Ramos (cell line): ENCODE measurements at regions not wholly inside any gene's neighbourhood (a gene's known extent, or its start where the extent isn't known, plus 50 kb on each side); places are given as distances from the start of the nearest gene placed in this dataset.

ENCODE experiments used
- in situ Hi-C: fragments of 300-500 bp; cut with MboI; formaldehyde crosslinking; loops from one replicate; pipeline ENCODE4 v1.14.3; 2022; ENCODE audit warnings: low sequenced_read_pairs; ENCODE audit not compliant: unreplicated experiment

DNA sequence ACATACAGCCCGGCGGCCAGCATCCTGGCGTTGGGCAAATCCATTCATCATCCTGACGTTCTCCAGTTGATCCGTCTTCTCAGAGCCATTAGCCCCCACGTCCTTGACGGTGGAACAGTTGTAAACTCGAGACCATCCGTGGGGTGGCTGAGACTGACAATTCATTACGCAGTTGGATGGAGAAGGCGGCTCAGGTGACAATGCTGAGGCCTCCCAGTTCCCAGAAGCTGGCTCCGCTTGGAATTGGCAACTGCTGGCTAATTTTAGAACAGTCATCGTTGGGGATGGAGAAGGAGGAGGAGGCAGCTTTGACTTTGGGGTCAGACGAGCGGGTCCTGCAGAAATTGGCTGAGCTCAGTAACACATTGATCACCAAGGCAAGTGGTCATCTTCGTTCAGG, 186.5 kb downstream of the PHETA1 start:
- in situ Hi-C loops = no loop called here

DNA sequence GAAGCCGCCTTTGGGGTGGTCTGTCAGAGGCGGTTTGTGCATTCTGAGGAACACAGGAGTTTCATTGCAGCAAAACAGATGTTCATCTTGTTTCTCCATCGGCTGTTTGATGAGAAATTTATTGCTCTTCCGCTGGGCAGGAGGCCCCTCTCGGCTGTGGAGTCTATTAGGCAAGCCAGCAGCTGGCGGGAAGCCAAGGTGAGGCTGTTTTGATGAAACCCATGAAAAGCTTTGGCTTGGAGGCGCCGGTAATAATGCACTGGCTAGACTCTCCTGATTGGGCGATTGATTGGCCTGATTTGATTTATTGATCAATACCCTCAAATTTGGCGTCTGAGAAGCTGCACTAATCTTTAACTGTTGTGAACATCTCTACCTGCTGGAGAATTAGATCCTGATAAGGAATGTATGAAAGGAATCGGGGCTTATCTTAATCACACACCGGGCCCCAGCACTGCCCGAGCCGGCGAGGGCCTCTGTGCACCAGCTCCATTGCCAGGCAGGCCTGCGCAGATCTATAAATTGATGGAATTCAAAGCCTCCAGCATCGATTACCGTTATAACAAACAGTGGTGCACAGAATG, 187.7 kb downstream of the PHETA1 start:
- in situ Hi-C loops = no loop called here

DNA sequence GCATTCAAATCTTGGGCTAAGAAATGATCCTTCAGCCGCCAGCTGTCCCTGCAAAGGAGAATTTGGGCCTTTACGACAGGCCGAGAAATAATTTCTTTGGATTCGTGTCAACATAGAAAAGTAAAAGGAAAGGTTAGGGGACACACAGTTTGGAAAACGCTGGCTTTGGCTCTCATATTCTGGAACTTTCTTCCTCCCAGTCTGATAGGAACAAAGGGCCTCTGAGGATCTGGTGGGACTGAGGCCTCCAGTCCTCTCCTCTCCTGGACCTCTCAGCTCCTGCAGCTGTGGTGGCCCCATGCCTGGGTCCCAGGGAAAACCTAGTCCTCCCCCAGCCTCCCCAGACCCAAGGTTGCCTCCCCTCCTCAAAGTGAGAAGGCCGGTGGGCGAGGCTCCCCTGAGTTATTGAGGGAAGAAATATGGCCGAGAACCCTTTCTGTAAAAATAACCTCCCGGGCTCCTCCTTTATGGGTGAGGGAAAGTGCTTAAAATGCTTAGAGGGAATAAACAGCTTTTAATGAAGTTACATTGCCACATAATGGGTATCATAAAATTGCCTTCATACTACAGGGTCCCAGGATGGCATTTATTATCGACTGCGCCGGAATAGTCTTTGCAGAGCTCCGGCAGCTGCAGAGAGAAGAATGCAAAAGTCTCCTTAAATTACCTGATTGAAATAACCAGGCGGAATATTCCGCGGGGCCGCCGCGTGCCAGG, 188.3 kb downstream of the PHETA1 start:
- in situ Hi-C loops = no loop called here

DNA sequence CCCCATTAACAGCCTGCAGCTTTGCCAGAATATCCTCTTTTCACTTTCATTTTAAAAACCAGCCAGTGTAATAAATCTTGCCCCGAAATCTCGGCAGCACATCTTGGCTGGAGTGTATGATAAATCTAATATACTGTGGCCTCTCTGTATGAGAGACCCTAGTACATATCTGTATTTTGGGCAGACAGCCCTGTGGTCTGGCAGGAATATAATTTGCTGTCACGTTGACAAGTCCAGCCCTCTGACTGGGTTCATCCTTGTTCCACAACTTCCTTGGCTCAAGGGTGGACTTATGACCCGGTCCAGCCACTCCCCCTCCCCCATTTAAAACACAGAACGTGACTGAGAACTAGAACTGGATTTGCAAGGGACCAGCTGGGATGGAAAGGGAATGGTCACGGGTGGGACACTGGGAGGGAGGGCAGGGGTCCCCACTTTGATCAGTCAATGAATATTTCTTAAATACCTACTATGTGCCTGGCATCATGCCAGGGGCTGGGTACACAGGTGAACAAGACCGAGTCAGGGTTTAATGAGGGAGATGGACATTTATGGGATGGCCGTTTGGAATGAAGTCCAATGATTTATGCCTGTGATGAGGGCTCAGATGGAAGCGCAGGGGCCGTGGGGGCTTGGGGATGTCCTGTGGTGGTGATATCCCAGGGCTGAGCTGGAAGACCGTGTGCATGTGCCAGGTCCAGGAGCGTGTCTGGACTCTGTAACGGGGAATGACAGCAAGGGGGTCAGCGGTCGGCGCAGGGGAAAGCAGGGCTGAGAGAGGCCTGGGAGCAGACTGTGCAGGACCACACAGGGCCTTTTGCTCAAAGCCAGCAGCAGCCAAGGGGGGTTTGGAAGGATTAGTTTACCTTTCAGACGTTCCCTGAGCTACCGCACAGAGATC, 190.5 kb downstream of the PHETA1 start:
- in situ Hi-C loops = loop anchor here (10.0 kb wide), 1 partner anchor 154 kb away; no protein-coding TSS in a partner anchor

DNA sequence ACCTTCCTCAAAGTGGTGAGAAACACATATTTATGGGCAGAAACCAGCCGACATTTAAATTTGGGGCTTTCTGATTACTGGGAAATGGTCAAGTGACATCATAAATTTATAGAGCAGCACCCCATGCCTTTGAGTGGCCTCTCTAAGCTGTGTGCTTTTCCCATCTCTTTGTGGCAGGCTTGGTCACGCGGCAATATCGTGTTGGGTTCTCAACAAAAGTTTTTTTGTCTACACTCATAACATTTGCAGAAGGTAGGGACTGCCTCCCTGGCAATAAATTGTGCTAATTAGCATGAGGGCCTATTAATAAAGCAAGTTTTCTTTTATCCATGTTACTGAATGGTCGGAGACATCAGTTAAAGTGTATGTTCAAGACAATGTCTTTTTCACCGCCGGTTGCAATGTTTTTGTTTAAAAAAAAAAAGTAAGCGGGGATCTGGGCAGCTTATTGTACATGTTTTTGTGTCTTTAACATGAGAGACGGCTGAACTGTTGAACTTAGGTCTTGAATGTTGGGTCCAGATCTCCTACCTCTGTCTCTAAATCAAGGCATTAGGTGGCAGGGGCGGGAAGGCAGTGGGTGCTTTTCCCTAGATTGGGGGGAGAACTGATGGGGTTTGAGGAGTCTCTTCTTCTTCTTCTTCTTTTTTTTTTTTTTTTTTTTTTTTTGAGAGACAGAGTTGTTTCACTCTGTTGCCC, 193.3 kb downstream of the PHETA1 start:
- in situ Hi-C loops = loop anchor here (10.0 kb wide), 1 partner anchor 151 kb away; no protein-coding TSS in a partner anchor

DNA sequence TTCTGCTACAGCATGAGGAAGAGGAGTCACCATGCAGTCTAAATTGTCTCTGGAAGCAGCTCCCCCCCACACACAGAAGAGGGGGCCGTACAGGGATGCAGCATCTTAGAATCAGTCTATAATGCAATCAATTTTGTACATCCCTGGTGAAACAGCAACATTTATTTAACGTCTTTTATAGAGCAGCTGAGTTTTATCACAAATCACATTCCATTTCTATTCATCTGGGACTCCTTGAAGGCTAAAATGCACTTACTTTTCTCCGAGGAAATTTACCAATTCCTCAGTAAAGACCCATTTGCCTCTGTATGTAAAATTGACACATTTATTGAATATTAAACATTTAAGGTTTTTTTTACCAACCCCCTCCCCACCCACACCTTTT, 193.9 kb downstream of the PHETA1 start:
- in situ Hi-C loops = loop anchor here (10.0 kb wide), 1 partner anchor 150 kb away; no protein-coding TSS in a partner anchor

DNA sequence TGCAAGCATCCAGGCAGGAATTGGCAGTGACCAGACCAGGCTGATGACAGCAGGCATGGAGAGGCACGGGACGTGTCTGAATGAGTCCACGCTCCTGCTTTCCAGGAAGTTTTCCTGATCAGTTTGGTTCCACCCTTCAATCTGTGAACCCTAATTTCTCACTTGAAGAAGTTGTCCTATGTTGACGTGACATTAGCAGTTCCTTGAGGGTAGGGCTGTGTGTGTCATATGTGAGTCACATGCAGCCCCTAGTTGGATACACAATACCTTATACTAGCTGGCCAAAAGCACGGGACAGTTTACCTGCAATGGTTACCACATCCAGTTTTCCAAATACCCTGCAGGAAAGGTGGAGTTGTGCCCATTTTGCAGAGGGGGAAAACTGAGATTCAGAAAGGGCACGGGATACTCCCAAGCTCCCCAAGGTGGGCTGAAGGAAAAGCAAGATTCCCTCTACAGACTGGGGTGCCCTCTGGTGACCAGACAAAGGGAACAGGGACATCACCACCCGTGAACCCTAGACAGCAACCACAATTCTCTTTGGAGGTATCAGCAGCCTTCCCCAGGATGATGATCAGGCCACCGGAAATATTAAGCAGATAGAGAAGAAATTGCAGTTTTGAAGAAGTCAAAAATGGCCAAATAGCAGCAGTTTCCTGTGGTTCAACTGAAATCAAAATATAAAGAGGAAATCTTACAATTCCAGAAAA, 194.5 kb downstream of the PHETA1 start:
- in situ Hi-C loops = loop anchor here (10.0 kb wide), 1 partner anchor 150 kb away; no protein-coding TSS in a partner anchor

DNA sequence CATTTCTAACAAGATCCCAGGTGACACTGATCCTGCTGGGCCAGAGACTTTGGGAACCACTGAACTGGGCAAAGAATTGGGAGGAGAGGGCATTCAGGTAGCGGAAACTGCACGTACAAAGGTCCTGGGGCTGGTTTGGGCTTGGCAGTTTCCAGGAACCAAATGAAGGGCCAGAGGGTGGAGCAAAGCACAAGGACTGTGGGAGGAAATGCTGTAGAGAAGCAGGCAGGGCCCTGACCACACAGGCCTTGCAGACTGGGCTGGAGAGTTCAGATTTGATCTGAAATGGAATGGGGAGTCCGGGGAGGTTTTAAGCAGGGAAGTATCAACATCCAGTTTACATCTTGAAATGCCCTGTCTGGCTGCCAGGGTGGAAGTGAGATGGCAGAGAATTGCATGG, 195.1 kb downstream of the PHETA1 start:
- in situ Hi-C loops = loop anchor here (10.0 kb wide), 1 partner anchor 149 kb away; no protein-coding TSS in a partner anchor

DNA sequence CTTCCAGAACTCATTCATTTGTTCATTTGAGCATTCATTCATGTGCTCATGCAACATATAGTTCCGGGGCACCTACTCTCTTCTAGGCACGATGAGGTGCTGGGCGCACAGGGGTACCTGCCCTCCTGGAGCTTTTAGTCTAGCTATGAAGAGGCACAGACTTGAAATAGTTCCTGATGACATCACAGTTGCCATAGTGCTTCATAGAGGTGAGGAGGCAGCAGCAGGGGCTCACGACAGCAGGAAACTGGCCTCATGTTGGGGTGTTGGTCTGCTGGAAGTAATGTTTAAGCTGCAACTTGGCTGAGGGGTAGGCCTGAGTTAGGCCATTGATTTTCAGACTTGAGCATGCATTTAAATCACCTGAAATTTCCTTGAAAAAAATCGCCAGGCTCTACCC, 195.5 kb downstream of the PHETA1 start:
- in situ Hi-C loops = loop anchor here (10.0 kb wide), 1 partner anchor 149 kb away; no protein-coding TSS in a partner anchor

DNA sequence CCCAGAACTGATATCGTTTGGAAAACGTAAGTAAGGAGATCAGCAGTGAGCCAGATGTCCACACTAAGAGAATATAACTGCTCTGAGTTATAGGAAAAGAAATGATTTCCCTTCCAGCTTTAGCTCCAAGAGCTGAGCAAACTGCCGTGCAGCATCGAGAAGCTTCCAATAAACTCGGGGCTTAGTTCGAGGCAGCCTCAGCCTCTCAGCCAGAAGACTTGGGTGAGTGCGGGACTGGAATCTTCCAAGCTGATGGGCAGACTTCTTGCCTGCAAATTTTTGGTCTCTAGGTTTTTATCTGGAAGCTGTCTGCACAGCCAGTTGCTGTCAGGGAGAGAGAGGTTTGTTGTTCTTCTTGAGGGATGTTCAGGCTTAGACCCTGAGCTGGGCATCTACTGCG, 196.1 kb downstream of the PHETA1 start:
- in situ Hi-C loops = loop anchor here (10.0 kb wide), 1 partner anchor 148 kb away; no protein-coding TSS in a partner anchor

DNA sequence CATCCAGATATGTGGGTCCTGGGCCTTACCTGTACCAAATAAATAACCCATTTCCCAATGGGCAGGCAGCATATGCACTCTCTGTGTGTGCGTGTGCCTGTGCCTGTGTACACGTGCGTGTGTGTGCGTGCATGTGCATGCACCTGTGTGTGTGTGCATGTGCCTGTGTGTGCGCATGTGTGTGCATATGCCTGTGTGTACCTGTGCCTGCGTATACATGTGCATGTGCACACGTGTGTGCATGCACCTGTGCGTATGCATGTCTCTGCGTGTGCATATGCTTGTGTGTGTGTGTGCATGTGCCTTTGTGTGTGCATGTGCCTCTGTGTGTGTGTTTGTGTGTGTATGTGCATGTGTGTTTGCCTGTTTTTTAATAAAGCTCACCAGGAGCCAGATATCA, 197.1 kb downstream of the PHETA1 start:
- in situ Hi-C loops = loop anchor here (10.0 kb wide), 1 partner anchor 147 kb away; no protein-coding TSS in a partner anchor

DNA sequence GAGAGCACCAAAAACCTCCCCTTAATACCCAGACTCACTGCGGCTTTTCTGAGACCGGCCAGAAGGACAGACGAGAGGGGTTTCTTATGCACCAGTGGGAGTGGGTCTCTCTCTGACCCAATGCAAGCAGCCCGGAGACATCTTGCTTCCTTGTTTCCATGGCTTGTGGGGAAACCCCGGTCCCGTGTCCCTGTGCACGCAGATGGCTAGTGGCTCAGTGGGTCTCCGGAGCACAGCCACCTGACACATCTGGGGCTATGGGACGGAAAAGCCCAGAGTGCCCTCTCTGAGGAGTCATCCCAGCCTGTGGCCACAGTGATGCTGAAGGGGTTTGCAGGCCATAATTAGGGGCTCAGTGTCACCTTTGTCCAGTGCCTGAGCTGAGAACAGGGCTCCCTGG, 197.6 kb downstream of the PHETA1 start:
- in situ Hi-C loops = loop anchor here (10.0 kb wide), 1 partner anchor 147 kb away; no protein-coding TSS in a partner anchor

DNA sequence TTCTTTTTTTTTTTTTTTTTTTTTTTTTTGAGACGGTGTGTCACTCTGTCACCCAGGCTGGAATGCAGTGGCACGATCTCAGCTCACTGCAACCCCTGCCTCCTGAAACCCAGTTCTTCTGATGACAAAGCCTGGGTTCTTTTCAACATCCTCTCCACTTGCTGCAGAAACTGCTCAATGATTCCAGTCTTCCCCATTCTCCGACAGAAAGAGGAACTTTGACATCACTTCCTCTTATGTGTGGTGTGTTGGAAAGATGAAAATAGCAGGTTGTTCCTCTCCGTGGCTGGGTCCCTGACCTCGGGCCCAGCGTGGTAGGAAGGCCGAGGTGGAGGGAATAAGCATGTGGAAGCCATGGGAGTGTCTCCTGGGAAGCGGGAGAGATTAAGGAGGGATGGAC, 198.4 kb downstream of the PHETA1 start:
- in situ Hi-C loops = loop anchor here (10.0 kb wide), 1 partner anchor 146 kb away; no protein-coding TSS in a partner anchor

DNA sequence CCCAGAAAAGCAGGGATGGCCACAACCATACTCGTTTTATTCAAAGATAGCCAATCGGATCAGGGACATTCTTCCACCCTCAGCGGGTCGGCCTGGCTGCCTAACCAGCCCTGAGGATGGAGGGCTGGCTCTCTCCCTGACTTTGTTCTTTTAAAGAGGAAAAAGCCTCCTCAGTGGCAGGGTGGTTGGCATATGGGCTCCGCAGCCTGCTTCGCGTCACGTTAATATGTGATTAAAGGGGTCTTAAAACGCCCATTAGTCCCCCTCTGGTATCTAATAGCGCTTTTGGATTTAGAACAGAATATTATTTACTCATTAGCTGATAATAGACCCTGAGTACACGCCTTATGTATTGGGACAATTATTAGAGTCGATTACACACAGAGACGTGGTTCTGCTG, 199.4 kb downstream of the PHETA1 start:
- in situ Hi-C loops = no loop called here

DNA sequence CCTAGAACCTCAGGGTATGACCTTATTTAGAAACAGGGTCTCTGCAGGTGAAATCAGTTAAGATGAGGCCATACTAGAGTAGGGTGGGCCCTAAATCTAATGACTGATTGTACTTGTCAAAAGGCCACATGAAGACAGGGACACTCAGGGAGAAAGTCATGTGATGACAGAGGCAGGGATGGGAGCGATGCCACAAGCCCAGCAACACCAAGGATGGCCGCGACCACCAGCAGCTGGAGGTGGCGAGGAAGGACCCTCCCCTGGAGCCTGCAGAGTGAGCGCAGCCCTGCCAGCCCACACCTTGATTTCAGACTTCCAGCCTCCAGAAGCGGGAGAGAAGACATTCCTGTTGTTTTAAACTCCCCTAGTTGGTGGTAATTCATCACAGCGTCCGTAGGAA, 199.9 kb downstream of the PHETA1 start:
- in situ Hi-C loops = no loop called here

DNA sequence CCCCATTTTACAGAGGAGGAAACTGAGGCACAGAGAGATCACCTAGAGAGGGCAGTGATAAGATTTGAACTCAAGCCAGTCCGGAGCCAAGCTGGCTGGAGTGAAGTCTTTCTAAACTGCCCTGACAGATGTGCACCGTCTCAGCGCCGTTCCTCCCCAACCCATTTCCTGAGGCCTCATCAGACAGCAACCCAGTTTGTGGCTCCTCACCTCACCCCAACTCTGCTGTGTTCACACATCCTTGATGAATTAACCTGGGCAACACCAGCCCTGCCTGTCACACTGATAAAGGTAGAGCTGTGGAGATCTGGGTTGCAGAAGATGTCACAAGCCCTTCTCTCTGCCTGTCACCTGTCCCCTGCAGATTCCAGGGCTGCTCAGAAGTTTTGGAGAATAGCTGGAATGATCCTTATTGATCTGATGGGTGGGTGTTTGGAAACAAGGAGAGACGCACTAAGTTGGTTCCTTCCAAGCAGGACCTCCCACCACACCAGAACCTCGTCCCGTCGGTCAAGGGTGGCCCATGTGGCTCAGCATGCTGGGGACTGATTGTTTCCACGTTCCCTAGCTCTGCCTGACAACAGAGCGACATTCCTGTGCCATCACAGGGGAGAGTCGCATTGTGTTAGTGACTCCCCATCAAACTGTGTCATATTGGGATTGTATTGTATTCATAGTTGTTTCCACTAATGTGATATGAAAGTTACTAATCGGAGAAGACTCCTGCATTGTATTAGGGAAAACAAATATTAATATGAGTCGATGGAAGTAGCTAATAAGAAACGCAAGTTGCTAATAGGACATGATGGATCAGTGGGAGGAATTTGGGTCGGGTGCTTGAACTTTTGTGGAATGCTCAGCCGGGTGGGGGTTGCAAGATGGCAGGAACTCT, 200.6 kb downstream of the PHETA1 start:
- in situ Hi-C loops = no loop called here

DNA sequence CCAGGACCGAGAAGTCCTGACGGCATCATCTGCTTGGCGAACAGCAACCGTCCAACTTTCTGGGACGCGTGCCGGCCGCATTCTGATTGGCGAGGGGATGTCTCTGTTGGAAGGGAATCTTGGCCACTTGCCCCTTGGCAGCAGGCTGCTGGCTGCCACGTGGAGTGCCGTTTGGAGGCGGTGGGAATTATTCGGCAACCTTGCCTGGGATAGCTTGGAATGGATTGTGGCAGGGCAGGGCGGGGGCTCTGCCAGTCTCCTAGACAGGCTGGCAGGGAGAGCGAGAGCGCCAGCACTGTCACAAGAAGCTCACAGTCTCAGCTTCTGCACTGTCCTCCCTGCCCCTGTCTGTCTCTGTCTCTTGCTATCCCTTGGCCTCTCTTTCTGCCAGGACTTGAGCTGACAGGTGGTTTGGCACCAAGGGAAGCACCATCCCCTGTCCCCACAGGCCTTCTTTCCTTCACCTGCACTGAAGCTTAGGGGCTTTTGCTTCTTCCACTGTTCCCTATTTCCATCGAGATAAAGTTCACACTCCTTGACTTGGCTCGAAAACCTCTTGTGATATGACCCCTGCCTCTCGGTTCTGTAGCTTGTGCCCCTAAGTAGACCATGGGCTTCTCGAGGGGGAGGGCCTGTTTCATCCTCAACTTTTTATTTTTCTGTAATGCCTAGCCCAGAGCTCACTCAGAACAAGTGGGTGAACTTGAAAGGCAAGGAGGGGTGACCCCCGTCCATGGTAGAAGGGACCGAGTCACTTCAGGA, 201.9 kb downstream of the PHETA1 start:
- in situ Hi-C loops = no loop called here
